Liver (tissue), 8 donors: ENCODE measurements at regions not wholly inside any gene's neighbourhood (a gene's known extent, or its start where the extent isn't known, plus 50 kb on each side); places are given as distances from the start of the nearest gene placed in this dataset.

Source experiments
- DNase-seq: peaks from one replicate; pipeline ENCODE4 v3.0.0-alpha.2; 2017; ENCODE audit warnings: low spot score
- H3K27ac ChIP-seq, 2 donors: one replicate each; pipeline ENCODE4 v1.7.0; 2013; ENCODE audit warnings: inconsistent platforms in 2 of 2, low read length in 2 of 2, control low read depth in 1 of 2, low read depth in 1 of 2, mild to moderate bottlenecking in 1 of 2
- H3K27me3 ChIP-seq, 4 donors: one replicate each; pipeline versions ENCODE4 v1.6.1 to v1.7.0; 2013; ENCODE audit warnings: low read length in 3 of 4, inconsistent platforms in 1 of 4, mild to moderate bottlenecking in 1 of 4, moderate library complexity in 1 of 4; ENCODE audit not compliant: control insufficient read depth in 4 of 4, insufficient read depth in 4 of 4
- H3K36me3 ChIP-seq, 4 donors: one replicate each; pipeline versions ENCODE4 v1.6.1 to v1.7.0; 2013; ENCODE audit warnings: low read length in 3 of 4, mild to moderate bottlenecking in 3 of 4, low read depth in 1 of 4, moderate library complexity in 1 of 4; ENCODE audit not compliant: control insufficient read depth in 4 of 4, insufficient read depth in 3 of 4
- H3K4me1 ChIP-seq, 4 donors: one replicate each; pipeline versions ENCODE4 v1.6.1 to v1.7.0; 2013; ENCODE audit warnings: low read length in 3 of 4, mild to moderate bottlenecking in 3 of 4, moderate library complexity in 1 of 4; ENCODE audit not compliant: control insufficient read depth in 4 of 4, insufficient read depth in 4 of 4
- H3K4me3 ChIP-seq, 3 donors: one replicate each; pipeline versions ENCODE4 v1.6.1 to v1.7.0; 2013; ENCODE audit warnings: low read length in 3 of 3, control low read depth in 1 of 3, low read depth in 1 of 3, mild to moderate bottlenecking in 1 of 3
- H3K9ac ChIP-seq, 2 donors: one replicate each; pipeline ENCODE4 v1.7.0; 2013; ENCODE audit warnings: low read length in 2 of 2, mild to moderate bottlenecking in 2 of 2, moderate library complexity in 2 of 2, control low read depth in 1 of 2, low read depth in 1 of 2
- H3K9me3 ChIP-seq, 4 donors: one replicate each; pipeline versions ENCODE4 v1.6.1 to v1.7.0; 2013; ENCODE audit warnings: low read length in 3 of 4; ENCODE audit not compliant: control insufficient read depth in 4 of 4
- ATF3 ChIP-seq: IDR thresholded peaks from 2 replicates; pipeline ENCODE4 v1.6.1; 2016; ENCODE audit warnings: antibody characterized with exemption
- CTCF ChIP-seq: fragments of 150-350 bp; IDR thresholded peaks from 2 replicates; pipeline ENCODE4 v1.5.1; 2017; ENCODE audit warnings: improper control_type of control experiment, low read depth, low read length; ENCODE audit not compliant: missing input control
- EGR1 ChIP-seq, 2 donors: IDR thresholded peaks; 2 replicates each; pipeline ENCODE4 v1.6.1; 2016 to 2018; ENCODE audit warnings: antibody characterized with exemption in 2 of 2, low read depth in 2 of 2
- FOXA1 ChIP-seq: IDR thresholded peaks from 2 replicates; pipeline ENCODE4 v1.6.1; 2016; ENCODE audit warnings: antibody characterized with exemption
- FOXA2 ChIP-seq: IDR thresholded peaks from 2 replicates; pipeline ENCODE4 v1.6.1; 2016; ENCODE audit warnings: antibody characterized with exemption
- GABPA ChIP-seq, 2 donors: IDR thresholded peaks in 1 of 2; conservative IDR thresholded peaks in 1 of 2; 2 replicates each; pipeline ENCODE4 v1.6.1; 2016; ENCODE audit warnings: antibody characterized with exemption in 2 of 2, mild to moderate bottlenecking in 1 of 2, moderate library complexity in 1 of 2
- HNF4A ChIP-seq, 2 donors: conservative IDR thresholded peaks; 2 replicates each; pipeline ENCODE4 v1.6.1; 2016; ENCODE audit warnings: antibody characterized with exemption in 2 of 2, mild to moderate bottlenecking in 2 of 2
- JUND ChIP-seq, 2 donors: IDR thresholded peaks; 2 replicates each; pipeline ENCODE4 v1.6.1; 2016; ENCODE audit warnings: antibody characterized with exemption in 2 of 2
- MAX ChIP-seq: IDR thresholded peaks from 2 replicates; pipeline ENCODE4 v1.6.1; 2016; ENCODE audit warnings: antibody characterized with exemption
- NR2F2 ChIP-seq: IDR thresholded peaks from 2 replicates; pipeline ENCODE4 v1.6.1; 2016; ENCODE audit warnings: antibody characterized with exemption
- RXRA ChIP-seq, 2 donors: IDR thresholded peaks; 2 replicates each; pipeline ENCODE4 v1.6.1; 2017 to 2018; ENCODE audit warnings: antibody characterized with exemption in 2 of 2, mild to moderate bottlenecking in 1 of 2
- SP1 ChIP-seq: IDR thresholded peaks from 2 replicates; pipeline ENCODE4 v1.6.1; 2018; ENCODE audit warnings: antibody characterized with exemption, mild to moderate bottlenecking
- WGBS: extraction: QIAGEN DNeasy Blood & Tissue Kit; methylation state at CpG from one replicate; pipeline ENCODE4 v1.1.7; 2013; 5-methylcytosine and 5-hydroxymethylcytosine counted together
- donor health status: healthy.
- donor health status: healthy.
- donor health status: healthy.
- donor health status: healthy.
- donor health status: healthy.

- TF ChIP-seq NR2F2, result no peak
- TF ChIP-seq SP1, result peak; percentile 91
- TF ChIP-seq FOXA1, result peak; percentile 94
Observed at GRCh38 chr5:34487159-34487879, 168.8 kb upstream of the RAI14 start (continued).

- H3K36me3 ChIP-seq, result no peaks in the 10 kb centered on the region
- no peaks in the 10 kb centered on the region for H3K9me3 ChIP-seq
- H3K4me3 ChIP-seq, result no peak overlapping the region
- no peak overlapping the region for H3K9ac ChIP-seq
- peak overlapping the region; percentile 88 to 91 for H3K27ac ChIP-seq
- WGBS, result 44% methylated on average over 3 of the region's 3 CpGs
- DNase-seq, result no peak
- peaks cover 8 to 48% (median 28%) of the 10 kb centered on the region in 4 donors for H3K4me1 ChIP-seq
- H3K27me3 ChIP-seq, result no peaks in the 10 kb centered on the region
- no peak for TF ChIP-seq SP1
- no peak for TF ChIP-seq GABPA (IDR thresholded peaks at IDR 0.05 in 1 of 2, conservative IDR thresholded peaks at IDR 0.05 in 1 of 2)
- TF ChIP-seq CTCF, result no peak
- no peak for TF ChIP-seq MAX
- TF ChIP-seq ATF3, result no peak
Observed at GRCh38 chr5:34487956-34488355, 168.2 kb upstream of the RAI14 start.

- no peak for DNase-seq
- TF ChIP-seq FOXA2, result no peak
- no peak for TF ChIP-seq NR2F2
- no peak for TF ChIP-seq JUND (IDR thresholded peaks at IDR 0.05)
- no peak for TF ChIP-seq SP1
- TF ChIP-seq ATF3, result no peak
- TF ChIP-seq RXRA (IDR thresholded peaks at IDR 0.05), result no peak
- no peak for TF ChIP-seq HNF4A (conservative IDR thresholded peaks at IDR 0.05)
- TF ChIP-seq EGR1 (IDR thresholded peaks at IDR 0.05; ENCODE audit: low read depth in 2 of 2), result no peak
- TF ChIP-seq FOXA1, result no peak
- WGBS, result 56% methylated on average over 4 of the region's 4 CpGs
- no peak overlapping the region for H3K4me3 ChIP-seq
- H3K9ac ChIP-seq, result no peak overlapping the region
- H3K27ac ChIP-seq, result no peak overlapping the region
- H3K36me3 ChIP-seq, result no peaks in the 10 kb centered on the region
- H3K27me3 ChIP-seq, result no peaks in the 10 kb centered on the region
- peaks cover 8 to 42% (median 27%) of the 10 kb centered on the region in 4 donors for H3K4me1 ChIP-seq
- no peaks in the 10 kb centered on the region for H3K9me3 ChIP-seq
Observed at GRCh38 chr5:34488984-34489383, 167.1 kb upstream of the RAI14 start.
